GM23338 (cell line): ENCODE measurements at regions not wholly inside any gene's neighbourhood (a gene's known extent, or its start where the extent isn't known, plus 50 kb on each side); places are given as distances from the start of the nearest gene placed in this dataset.

Experiments
- CREB1 ChIP-seq: fragments of 250-450 bp; sonication (Bioruptor Pico); IDR thresholded peaks from 2 replicates; pipeline ENCODE4 v1.5.0; 2020; ENCODE audit warnings: low read depth, mild to moderate bottlenecking, moderate library complexity
- CTCF ChIP-seq, 2 experiments: fragments of 200-600 bp in 1 of 2; sonication (generic) in 1 of 2; conservative IDR thresholded peaks; 2 replicates each; pipeline versions ENCODE4 v1.5.1 to v1.6.1; 2016 to 2017; ENCODE audit warnings: antibody characterized with exemption in 2 of 2, low read depth in 2 of 2, mild to moderate bottlenecking in 2 of 2, moderate library complexity in 1 of 2
- EZH2 ChIP-seq: fragments of 200-600 bp; sonication (generic); IDR thresholded peaks from one replicate; pipeline ENCODE4 v1.8.0; 2017; ENCODE audit warnings: antibody characterized with exemption, mild to moderate bottlenecking, low read depth; ENCODE audit not compliant: unreplicated experiment
- EZH2phosphoT487 ChIP-seq: fragments of 200-600 bp; sonication (generic); IDR thresholded peaks from one replicate; pipeline ENCODE4 v1.8.1; 2018; ENCODE audit warnings: antibody characterized with exemption; ENCODE audit not compliant: unreplicated experiment
- NANOG ChIP-seq: IDR thresholded peaks from 2 replicates; pipeline ENCODE4 v1.6.1; 2016; ENCODE audit warnings: antibody characterized with exemption, borderline replicate concordance
- POLR2AphosphoS5 ChIP-seq: IDR thresholded peaks from 2 replicates; pipeline ENCODE4 v1.6.1; 2016; ENCODE audit warnings: antibody characterized with exemption, low read depth
- STAT1 ChIP-seq: IDR thresholded peaks from one replicate; pipeline ENCODE4 v1.6.1; 2016; ENCODE audit warnings: antibody characterized with exemption; ENCODE audit not compliant: unreplicated experiment
- ZNF114 ChIP-seq: fragments of 250-450 bp; sonication (Bioruptor Pico); IDR thresholded peaks from 2 replicates; pipeline ENCODE4 v1.5.0; 2020; ENCODE audit warnings: mild to moderate bottlenecking, moderate library complexity
- ZNF331 ChIP-seq: fragments of 250-450 bp; sonication (Bioruptor Pico); IDR thresholded peaks from 2 replicates; pipeline ENCODE4 v1.5.0; 2020; ENCODE audit warnings: low read depth, mild to moderate bottlenecking, moderate library complexity
- TF ChIP-seq, protein P1 (sequence below): fragments of 250-450 bp; sonication (Bioruptor Pico); IDR thresholded peaks from 2 replicates; pipeline ENCODE4 v1.5.0; 2020; ENCODE audit warnings: mild to moderate bottlenecking, moderate library complexity
- TF ChIP-seq, protein P2 (sequence below): IDR thresholded peaks from one replicate; pipeline ENCODE4 v1.6.1; 2018; ENCODE audit warnings: antibody characterized with exemption; ENCODE audit not compliant: unreplicated experiment

GRCh38 chr2:19807866-19808265, 93.9 kb downstream of the TTC32 start:
- TF ChIP-seq CTCF (conservative IDR thresholded peaks at IDR 0.05; ENCODE audit: low read depth in 2 of 2): no peak
- no peak for TF ChIP-seq EZH2
- TF ChIP-seq ZNF114 (CRISPR knock-in tag): no peak
- no peak for TF ChIP-seq POLR2AphosphoS5
- TF ChIP-seq STAT1: no peak
- TF ChIP-seq EZH2phosphoT487: no peak
- TF ChIP-seq, protein P1, sequence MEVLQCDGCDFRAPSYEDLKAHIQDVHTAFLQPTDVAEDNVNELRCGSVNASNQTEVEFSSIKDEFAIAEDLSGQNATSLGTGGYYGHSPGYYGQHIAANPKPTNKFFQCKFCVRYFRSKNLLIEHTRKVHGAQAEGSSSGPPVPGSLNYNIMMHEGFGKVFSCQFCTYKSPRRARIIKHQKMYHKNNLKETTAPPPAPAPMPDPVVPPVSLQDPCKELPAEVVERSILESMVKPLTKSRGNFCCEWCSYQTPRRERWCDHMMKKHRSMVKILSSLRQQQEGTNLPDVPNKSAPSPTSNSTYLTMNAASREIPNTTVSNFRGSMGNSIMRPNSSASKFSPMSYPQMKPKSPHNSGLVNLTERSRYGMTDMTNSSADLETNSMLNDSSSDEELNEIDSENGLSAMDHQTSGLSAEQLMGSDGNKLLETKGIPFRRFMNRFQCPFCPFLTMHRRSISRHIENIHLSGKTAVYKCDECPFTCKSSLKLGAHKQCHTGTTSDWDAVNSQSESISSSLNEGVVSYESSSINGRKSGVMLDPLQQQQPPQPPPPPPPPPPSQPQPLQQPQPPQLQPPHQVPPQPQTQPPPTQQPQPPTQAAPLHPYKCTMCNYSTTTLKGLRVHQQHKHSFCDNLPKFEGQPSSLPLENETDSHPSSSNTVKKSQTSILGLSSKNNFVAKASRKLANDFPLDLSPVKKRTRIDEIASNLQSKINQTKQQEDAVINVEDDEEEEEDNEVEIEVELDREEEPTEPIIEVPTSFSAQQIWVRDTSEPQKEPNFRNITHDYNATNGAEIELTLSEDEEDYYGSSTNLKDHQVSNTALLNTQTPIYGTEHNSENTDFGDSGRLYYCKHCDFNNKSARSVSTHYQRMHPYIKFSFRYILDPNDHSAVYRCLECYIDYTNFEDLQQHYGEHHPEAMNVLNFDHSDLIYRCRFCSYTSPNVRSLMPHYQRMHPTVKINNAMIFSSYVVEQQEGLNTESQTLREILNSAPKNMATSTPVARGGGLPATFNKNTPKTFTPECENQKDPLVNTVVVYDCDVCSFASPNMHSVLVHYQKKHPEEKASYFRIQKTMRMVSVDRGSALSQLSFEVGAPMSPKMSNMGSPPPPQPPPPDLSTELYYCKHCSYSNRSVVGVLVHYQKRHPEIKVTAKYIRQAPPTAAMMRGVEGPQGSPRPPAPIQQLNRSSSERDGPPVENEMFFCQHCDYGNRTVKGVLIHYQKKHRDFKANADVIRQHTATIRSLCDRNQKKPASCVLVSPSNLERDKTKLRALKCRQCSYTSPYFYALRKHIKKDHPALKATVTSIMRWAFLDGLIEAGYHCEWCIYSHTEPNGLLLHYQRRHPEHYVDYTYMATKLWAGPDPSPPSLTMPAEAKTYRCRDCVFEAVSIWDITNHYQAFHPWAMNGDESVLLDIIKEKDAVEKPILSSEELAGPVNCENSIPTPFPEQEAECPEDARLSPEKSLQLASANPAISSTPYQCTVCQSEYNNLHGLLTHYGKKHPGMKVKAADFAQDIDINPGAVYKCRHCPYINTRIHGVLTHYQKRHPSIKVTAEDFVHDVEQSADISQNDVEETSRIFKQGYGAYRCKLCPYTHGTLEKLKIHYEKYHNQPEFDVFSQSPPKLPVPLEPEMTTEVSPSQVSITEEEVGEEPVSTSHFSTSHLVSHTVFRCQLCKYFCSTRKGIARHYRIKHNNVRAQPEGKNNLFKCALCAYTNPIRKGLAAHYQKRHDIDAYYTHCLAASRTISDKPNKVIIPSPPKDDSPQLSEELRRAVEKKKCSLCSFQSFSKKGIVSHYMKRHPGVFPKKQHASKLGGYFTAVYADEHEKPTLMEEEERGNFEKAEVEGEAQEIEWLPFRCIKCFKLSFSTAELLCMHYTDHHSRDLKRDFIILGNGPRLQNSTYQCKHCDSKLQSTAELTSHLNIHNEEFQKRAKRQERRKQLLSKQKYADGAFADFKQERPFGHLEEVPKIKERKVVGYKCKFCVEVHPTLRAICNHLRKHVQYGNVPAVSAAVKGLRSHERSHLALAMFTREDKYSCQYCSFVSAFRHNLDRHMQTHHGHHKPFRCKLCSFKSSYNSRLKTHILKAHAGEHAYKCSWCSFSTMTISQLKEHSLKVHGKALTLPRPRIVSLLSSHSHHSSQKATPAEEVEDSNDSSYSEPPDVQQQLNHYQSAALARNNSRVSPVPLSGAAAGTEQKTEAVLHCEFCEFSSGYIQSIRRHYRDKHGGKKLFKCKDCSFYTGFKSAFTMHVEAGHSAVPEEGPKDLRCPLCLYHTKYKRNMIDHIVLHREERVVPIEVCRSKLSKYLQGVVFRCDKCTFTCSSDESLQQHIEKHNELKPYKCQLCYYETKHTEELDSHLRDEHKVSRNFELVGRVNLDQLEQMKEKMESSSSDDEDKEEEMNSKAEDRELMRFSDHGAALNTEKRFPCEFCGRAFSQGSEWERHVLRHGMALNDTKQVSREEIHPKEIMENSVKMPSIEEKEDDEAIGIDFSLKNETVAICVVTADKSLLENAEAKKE (CRISPR knock-in tag): no peak
- TF ChIP-seq, protein P2, sequence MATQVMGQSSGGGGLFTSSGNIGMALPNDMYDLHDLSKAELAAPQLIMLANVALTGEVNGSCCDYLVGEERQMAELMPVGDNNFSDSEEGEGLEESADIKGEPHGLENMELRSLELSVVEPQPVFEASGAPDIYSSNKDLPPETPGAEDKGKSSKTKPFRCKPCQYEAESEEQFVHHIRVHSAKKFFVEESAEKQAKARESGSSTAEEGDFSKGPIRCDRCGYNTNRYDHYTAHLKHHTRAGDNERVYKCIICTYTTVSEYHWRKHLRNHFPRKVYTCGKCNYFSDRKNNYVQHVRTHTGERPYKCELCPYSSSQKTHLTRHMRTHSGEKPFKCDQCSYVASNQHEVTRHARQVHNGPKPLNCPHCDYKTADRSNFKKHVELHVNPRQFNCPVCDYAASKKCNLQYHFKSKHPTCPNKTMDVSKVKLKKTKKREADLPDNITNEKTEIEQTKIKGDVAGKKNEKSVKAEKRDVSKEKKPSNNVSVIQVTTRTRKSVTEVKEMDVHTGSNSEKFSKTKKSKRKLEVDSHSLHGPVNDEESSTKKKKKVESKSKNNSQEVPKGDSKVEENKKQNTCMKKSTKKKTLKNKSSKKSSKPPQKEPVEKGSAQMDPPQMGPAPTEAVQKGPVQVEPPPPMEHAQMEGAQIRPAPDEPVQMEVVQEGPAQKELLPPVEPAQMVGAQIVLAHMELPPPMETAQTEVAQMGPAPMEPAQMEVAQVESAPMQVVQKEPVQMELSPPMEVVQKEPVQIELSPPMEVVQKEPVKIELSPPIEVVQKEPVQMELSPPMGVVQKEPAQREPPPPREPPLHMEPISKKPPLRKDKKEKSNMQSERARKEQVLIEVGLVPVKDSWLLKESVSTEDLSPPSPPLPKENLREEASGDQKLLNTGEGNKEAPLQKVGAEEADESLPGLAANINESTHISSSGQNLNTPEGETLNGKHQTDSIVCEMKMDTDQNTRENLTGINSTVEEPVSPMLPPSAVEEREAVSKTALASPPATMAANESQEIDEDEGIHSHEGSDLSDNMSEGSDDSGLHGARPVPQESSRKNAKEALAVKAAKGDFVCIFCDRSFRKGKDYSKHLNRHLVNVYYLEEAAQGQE: no peak
- TF ChIP-seq ZNF331: no peak
- TF ChIP-seq NANOG: no peak
- no peak for TF ChIP-seq CREB1 (CRISPR knock-in tag)
